ENCODE measurements at regions not wholly inside any gene's neighbourhood (a gene's known extent, or its start where the extent isn't known, plus 50 kb on each side); places are given as distances from the start of the nearest gene placed in this dataset.

DNA sequence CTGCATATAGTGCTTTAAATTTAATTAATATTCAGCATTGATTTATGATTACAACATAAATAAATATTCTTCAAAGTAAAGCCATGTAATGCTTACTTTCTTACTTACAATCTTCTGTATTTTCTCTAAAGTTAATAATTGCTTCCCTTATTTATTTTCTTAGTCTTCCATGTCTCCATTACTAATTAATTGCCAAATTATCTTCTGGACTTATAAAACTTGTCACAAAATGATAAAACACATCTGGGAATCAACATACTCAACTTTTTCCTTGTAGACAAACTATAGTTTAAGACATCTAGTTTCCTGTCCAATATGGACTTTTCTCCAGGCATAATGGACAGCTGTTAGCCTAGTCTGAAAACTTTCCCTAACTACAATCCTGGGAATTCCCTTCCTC lies 466.6 kb downstream of the FLRT2 start:
- no peaks in the 10 kb centered on the region for H3K9me3 ChIP-seq (replicated peaks in 1 of 3)
- DNase-seq: no peak
- TF ChIP-seq CTCF (IDR thresholded peaks at IDR 0.05) (no peak), POLR2A (IDR thresholded peaks at IDR 0.05) (no peak)
- intact Hi-C loops (cut with DNase I): no loop called here
- no peak overlapping the region for H3K4me3 ChIP-seq
- no peak overlapping the region for H3K27ac ChIP-seq
- H3K36me3 ChIP-seq (replicated peaks in 1 of 2): no peaks in the 10 kb centered on the region
- no peaks in the 10 kb centered on the region for H3K27me3 ChIP-seq
- H3K4me1 ChIP-seq (replicated peaks in 1 of 2): no peaks in the 10 kb centered on the region

- H3K4me3 ChIP-seq: no peak overlapping the region
- no peaks in the 10 kb centered on the region for H3K4me1 ChIP-seq (replicated peaks in 1 of 2)
- 75 to 82% (median 81%) methylated on average over 4 of the region's 4 CpGs for WGBS, 4 donors
- no peaks in the 10 kb centered on the region for H3K36me3 ChIP-seq (replicated peaks in 1 of 2)
- DNase-seq: no peak
- H3K27me3 ChIP-seq: no peaks in the 10 kb centered on the region
- no peaks in the 10 kb centered on the region for H3K9me3 ChIP-seq (replicated peaks in 1 of 3)
- intact Hi-C loops (cut with DNase I): no loop called here
- H3K27ac ChIP-seq: no peak overlapping the region
- TF ChIP-seq CTCF (IDR thresholded peaks at IDR 0.05) (no peak), POLR2A (IDR thresholded peaks at IDR 0.05) (no peak)
Measured at GRCh38 chr14:85991156-85991555, 461.2 kb downstream of the FLRT2 start.

- H3K9me3 ChIP-seq (replicated peaks in 1 of 3): no peaks in the 10 kb centered on the region
- TF ChIP-seq CTCF (IDR thresholded peaks at IDR 0.05) (no peak), POLR2A (IDR thresholded peaks at IDR 0.05) (no peak)
- no peaks in the 10 kb centered on the region for H3K4me1 ChIP-seq (replicated peaks in 1 of 2)
- DNase-seq: no peak
- WGBS, 4 donors: 67 to 81% (median 74%) methylated on average over 5 of the region's 5 CpGs
- no peak overlapping the region for H3K27ac ChIP-seq
- intact Hi-C loops (cut with DNase I): no loop called here
- no peak overlapping the region for H3K4me3 ChIP-seq
- no peaks in the 10 kb centered on the region for H3K27me3 ChIP-seq
- H3K36me3 ChIP-seq (replicated peaks in 1 of 2): no peaks in the 10 kb centered on the region
Measured at GRCh38 chr14:85987907-85988306, 458.0 kb downstream of the FLRT2 start.

DNA sequence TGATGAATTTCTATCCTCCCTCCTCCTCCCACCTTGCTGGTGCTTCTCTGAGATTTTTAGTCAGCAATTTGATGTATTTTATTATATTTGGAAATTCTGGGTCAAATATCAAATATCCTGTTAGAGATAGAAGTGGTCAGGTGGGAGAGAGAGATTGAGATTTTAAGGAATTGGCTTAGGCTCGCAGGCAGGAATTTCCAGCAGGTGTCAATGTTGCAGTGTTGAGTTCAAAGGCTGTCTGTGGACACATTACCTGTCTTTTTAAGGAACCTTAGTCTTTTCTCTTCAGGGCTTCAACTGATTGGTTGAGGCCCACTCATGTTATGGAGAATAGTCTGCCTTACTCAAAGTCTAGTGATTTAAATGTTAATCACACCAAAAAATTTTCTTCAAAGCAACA lies 457.3 kb downstream of the FLRT2 start:
- H3K4me3 ChIP-seq: no peak overlapping the region
- intact Hi-C loops (cut with DNase I): no loop called here
- no peak overlapping the region for H3K27ac ChIP-seq
- 84 to 95% (median 90%) methylated on average over 1 of the region's 1 CpG for WGBS, 4 donors
- H3K27me3 ChIP-seq: no peaks in the 10 kb centered on the region
- no peaks in the 10 kb centered on the region for H3K4me1 ChIP-seq (replicated peaks in 1 of 2)
- TF ChIP-seq POLR2A (IDR thresholded peaks at IDR 0.05): no peak
- DNase-seq: no peak
- H3K36me3 ChIP-seq (replicated peaks in 1 of 2): no peaks in the 10 kb centered on the region
- no peaks in the 10 kb centered on the region for H3K9me3 ChIP-seq (replicated peaks in 1 of 3)

DNA sequence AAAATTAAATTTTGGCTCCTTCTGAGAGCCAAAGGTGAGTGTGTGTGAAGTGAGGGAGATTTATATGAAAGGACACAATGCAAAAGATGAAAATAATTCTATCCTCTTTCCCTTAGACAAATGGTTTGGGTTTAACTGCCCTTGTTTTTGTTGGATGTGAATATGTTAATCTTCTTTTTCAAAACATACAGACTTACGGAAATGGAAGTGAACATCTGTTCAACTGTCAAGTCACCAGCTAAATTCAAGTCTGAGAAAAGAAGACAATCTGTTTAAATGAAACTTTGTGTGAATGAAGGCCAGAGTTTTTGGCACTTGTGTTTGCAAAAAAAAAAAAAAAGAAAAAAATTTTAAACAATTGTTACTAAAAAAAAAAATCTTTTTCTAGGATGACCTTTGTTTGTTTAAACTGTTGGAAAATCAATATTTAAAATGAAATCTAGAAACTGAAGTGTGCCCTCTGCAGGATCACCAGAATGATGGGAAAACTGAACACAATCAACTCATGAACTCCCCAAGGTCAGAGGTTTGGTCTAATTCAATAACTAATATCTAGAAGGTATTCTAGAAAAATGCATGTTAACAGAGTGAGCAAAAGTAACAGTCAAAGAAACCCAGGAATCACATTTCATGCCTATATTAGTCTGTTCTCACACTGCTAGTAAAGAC lies 448.8 kb downstream of the FLRT2 start:
- Histone ChIP-seq H3K9me3 (replicated peaks in 1 of 3) (peaks cover 0 to 3% (median 0%) of the 10 kb centered on the region in 3 donors), H3K27ac (no peak overlapping the region), H3K36me3 (replicated peaks in 1 of 2) (no peaks in the 10 kb centered on the region), H3K4me3 (no peak overlapping the region), H3K27me3 (no peaks in the 10 kb centered on the region), H3K4me1 (replicated peaks in 1 of 2) (no peaks in the 10 kb centered on the region)
- 50 to 76% (median 63%) methylated on average over 1 of the region's 1 CpG for WGBS, 4 donors
- TF ChIP-seq POLR2A (IDR thresholded peaks at IDR 0.05): no peak
- TF ChIP-seq CTCF (IDR thresholded peaks at IDR 0.05): peak in 1 of 6 experiments; percentile 10
- no peak for DNase-seq
- intact Hi-C loops (cut with DNase I): no loop called here

Measured in adrenal gland (tissue), 9 donors.